Sigmoid colon (tissue), 6 donors: ENCODE measurements at regions not wholly inside any gene's neighbourhood (a gene's known extent, or its start where the extent isn't known, plus 50 kb on each side); places are given as distances from the start of the nearest gene placed in this dataset.

Experiments
- DNase-seq: peaks from one replicate; pipeline ENCODE4 v3.0.0-alpha.2; 2019
- H3K27ac ChIP-seq, 4 donors: fragments of 200-600 bp; sonication (generic); one replicate each; pipeline ENCODE4 v1.5.1; 2016 to 2019; ENCODE audit warnings: mild to moderate bottlenecking in 1 of 4
- H3K27me3 ChIP-seq, 3 donors: fragments of 200-600 bp; sonication (generic); one replicate each; pipeline ENCODE4 v1.5.1; 2019; ENCODE audit warnings: mild to moderate bottlenecking in 1 of 3
- H3K36me3 ChIP-seq, 4 donors: fragments of 200-600 bp; sonication (generic); one replicate each; pipeline ENCODE4 v1.5.1; 2016 to 2019
- H3K4me1 ChIP-seq, 4 donors: fragments of 200-600 bp; sonication (generic); one replicate each; pipeline ENCODE4 v1.5.1; 2017 to 2019
- H3K4me3 ChIP-seq, 4 donors: fragments of 200-600 bp; sonication (generic); one replicate each; pipeline ENCODE4 v1.5.1; 2017 to 2019; ENCODE audit warnings: mild to moderate bottlenecking in 2 of 4, moderate library complexity in 1 of 4
- H3K9me3 ChIP-seq, 4 donors: fragments of 200-600 bp in 3 of 4; sonication (generic) in 3 of 4; one replicate each; pipeline versions ENCODE4 v1.5.1 to v1.6.1; 2013 to 2019
- CTCF ChIP-seq, 4 experiments: fragments of 450-650 bp in 3 of 4; fragments of 200-600 bp in 1 of 4; IDR thresholded peaks; one replicate each; pipeline ENCODE4 v1.5.1; 2016 to 2019; ENCODE audit warnings: antibody characterized with exemption in 4 of 4, mild to moderate bottlenecking in 3 of 4, moderate library complexity in 2 of 4
- EP300 ChIP-seq, 4 donors: sonication (generic); formaldehyde crosslinking; IDR thresholded peaks; one replicate each; pipeline ENCODE4 v1.6.1; 2017; ENCODE audit warnings: antibody characterized with exemption in 4 of 4
- POLR2A ChIP-seq, 2 donors: fragments of 450-650 bp; IDR thresholded peaks; one replicate each; pipeline ENCODE4 v1.6.1; 2016; ENCODE audit warnings: antibody characterized with exemption in 2 of 2, mild to moderate bottlenecking in 2 of 2, moderate library complexity in 2 of 2
- POLR2AphosphoS5 ChIP-seq, 4 donors: sonication (generic); formaldehyde crosslinking; IDR thresholded peaks; one replicate each; pipeline ENCODE4 v1.6.1; 2017; ENCODE audit warnings: antibody characterized with exemption in 4 of 4
- WGBS, 2 donors: extraction: QIAGEN DNeasy Blood & Tissue Kit; methylation state at CpG; one replicate each; pipeline ENCODE4 v1.1.7; 2013; 5-methylcytosine and 5-hydroxymethylcytosine counted together
- intact Hi-C: fragments of 100-400 bp; cut with DNase I; formaldehyde crosslinking; loops from one replicate; pipeline ENCODE4 v1.15.1; 2023
- donor health status: healthy with polysubstance abuse.
- donor health status: healthy.

- TF ChIP-seq EP300 (IDR thresholded peaks at IDR 0.05) (no peak), CTCF (IDR thresholded peaks at IDR 0.05) (peak in 3 of 4 experiments; percentile 41 to 76 (median 69)), POLR2AphosphoS5 (IDR thresholded peaks at IDR 0.05) (no peak), POLR2A (IDR thresholded peaks at IDR 0.05) (no peak)
- DNase-seq, result no peak
- H3K4me3 ChIP-seq, result no peak overlapping the region
- peaks cover 0 to 8% (median 7%) of the 10 kb centered on the region in 4 donors for H3K4me1 ChIP-seq
- intact Hi-C loops, result loop anchor here (1.0 to 10.0 kb wide), 3 partner anchors 138 to 513 kb away; no protein-coding TSS in a partner anchor
- no peaks in the 10 kb centered on the region for H3K27me3 ChIP-seq
- no peak overlapping the region for H3K27ac ChIP-seq
- WGBS, 2 donors, result 31 to 42% methylated on average over 4 of the region's 4 CpGs
- H3K9me3 ChIP-seq, result no peaks in the 10 kb centered on the region
- no peaks in the 10 kb centered on the region for H3K36me3 ChIP-seq
Observed at GRCh38 chr7:33757563-33758165, 147.7 kb upstream of the BMPER start.

GRCh38 chr7:33760146-33760545, 145.2 kb upstream of the BMPER start:
- TF ChIP-seq POLR2A (IDR thresholded peaks at IDR 0.05) (no peak), CTCF (IDR thresholded peaks at IDR 0.05) (no peak), EP300 (IDR thresholded peaks at IDR 0.05) (no peak), POLR2AphosphoS5 (IDR thresholded peaks at IDR 0.05) (no peak)
- Histone ChIP-seq H3K9me3 (no peaks in the 10 kb centered on the region), H3K36me3 (no peaks in the 10 kb centered on the region), H3K4me1 (peaks cover 0 to 8% (median 7%) of the 10 kb centered on the region in 4 donors), H3K27me3 (no peaks in the 10 kb centered on the region), H3K27ac (no peak overlapping the region), H3K4me3 (no peak overlapping the region)
- DNase-seq, result no peak
- intact Hi-C loops, result no loop called here
- 87 to 96% methylated on average over 3 of the region's 3 CpGs for WGBS, 2 donors

GRCh38 chr7:33760834-33761233, 144.5 kb upstream of the BMPER start:
- Histone ChIP-seq H3K9me3 (no peaks in the 10 kb centered on the region), H3K36me3 (no peaks in the 10 kb centered on the region), H3K27ac (no peak overlapping the region), H3K4me1 (peaks cover 0 to 8% (median 7%) of the 10 kb centered on the region in 4 donors), H3K4me3 (no peak overlapping the region), H3K27me3 (no peaks in the 10 kb centered on the region)
- TF ChIP-seq POLR2A (IDR thresholded peaks at IDR 0.05), result no peak
- TF ChIP-seq POLR2AphosphoS5 (IDR thresholded peaks at IDR 0.05), result no peak
- TF ChIP-seq CTCF (IDR thresholded peaks at IDR 0.05), result no peak
- no peak for TF ChIP-seq EP300 (IDR thresholded peaks at IDR 0.05)
- 64 to 72% methylated on average over 3 of the region's 3 CpGs for WGBS, 2 donors
- no peak for DNase-seq
- intact Hi-C loops, result no loop called here

GRCh38 chr7:33761449-33762080, 143.8 kb upstream of the BMPER start:
- H3K4me3 ChIP-seq, result no peak overlapping the region
- 88 to 97% methylated on average over 7 of the region's 7 CpGs for WGBS, 2 donors
- no peak overlapping the region for H3K27ac ChIP-seq
- DNase-seq, result no peak
- no peaks in the 10 kb centered on the region for H3K27me3 ChIP-seq
- intact Hi-C loops, result no loop called here
- H3K9me3 ChIP-seq, result no peaks in the 10 kb centered on the region
- H3K36me3 ChIP-seq, result no peaks in the 10 kb centered on the region
- no peak for TF ChIP-seq POLR2AphosphoS5 (IDR thresholded peaks at IDR 0.05)
- no peak for TF ChIP-seq POLR2A (IDR thresholded peaks at IDR 0.05)
- peaks cover 0 to 8% (median 7%) of the 10 kb centered on the region in 4 donors for H3K4me1 ChIP-seq

GRCh38 chr7:33762151-33762910, 143.0 kb upstream of the BMPER start:
- WGBS, 2 donors, result 87 to 91% methylated on average over 6 of the region's 6 CpGs
- H3K4me1 ChIP-seq, result peaks cover 0 to 2% (median 2%) of the 10 kb centered on the region in 4 donors
- DNase-seq, result no peak
- H3K27ac ChIP-seq, result no peak overlapping the region
- H3K4me3 ChIP-seq, result no peak overlapping the region
- intact Hi-C loops, result no loop called here
- no peaks in the 10 kb centered on the region for H3K36me3 ChIP-seq
- no peaks in the 10 kb centered on the region for H3K27me3 ChIP-seq
- TF ChIP-seq EP300 (IDR thresholded peaks at IDR 0.05), result no peak
- TF ChIP-seq POLR2A (IDR thresholded peaks at IDR 0.05), result no peak
- no peak for TF ChIP-seq POLR2AphosphoS5 (IDR thresholded peaks at IDR 0.05)
- no peak for TF ChIP-seq CTCF (IDR thresholded peaks at IDR 0.05)
- no peaks in the 10 kb centered on the region for H3K9me3 ChIP-seq
